ENCODE measurements at regions not wholly inside any gene's neighbourhood (a gene's known extent, or its start where the extent isn't known, plus 50 kb on each side); places are given as distances from the start of the nearest gene placed in this dataset.

DNA sequence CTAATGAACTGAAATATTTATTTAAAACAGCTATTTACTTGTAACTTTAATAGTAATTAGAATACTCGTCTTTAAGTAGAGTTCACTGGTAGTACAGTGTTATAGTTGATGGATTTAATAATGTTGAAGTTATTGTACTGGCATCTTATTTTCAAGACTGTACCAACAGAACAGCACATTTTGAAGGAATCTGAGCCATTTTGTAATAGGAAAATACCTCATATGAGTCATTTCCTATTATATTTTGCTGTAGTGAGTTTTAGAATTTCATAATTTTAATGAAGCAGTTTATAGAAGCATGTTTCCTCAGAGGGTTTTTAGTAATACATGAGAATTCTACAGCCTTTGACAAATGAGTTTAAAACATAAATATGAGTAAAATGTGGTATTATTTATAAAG, 258.3 kb downstream of the OLFM3 start:
- TF ChIP-seq, protein P1, sequence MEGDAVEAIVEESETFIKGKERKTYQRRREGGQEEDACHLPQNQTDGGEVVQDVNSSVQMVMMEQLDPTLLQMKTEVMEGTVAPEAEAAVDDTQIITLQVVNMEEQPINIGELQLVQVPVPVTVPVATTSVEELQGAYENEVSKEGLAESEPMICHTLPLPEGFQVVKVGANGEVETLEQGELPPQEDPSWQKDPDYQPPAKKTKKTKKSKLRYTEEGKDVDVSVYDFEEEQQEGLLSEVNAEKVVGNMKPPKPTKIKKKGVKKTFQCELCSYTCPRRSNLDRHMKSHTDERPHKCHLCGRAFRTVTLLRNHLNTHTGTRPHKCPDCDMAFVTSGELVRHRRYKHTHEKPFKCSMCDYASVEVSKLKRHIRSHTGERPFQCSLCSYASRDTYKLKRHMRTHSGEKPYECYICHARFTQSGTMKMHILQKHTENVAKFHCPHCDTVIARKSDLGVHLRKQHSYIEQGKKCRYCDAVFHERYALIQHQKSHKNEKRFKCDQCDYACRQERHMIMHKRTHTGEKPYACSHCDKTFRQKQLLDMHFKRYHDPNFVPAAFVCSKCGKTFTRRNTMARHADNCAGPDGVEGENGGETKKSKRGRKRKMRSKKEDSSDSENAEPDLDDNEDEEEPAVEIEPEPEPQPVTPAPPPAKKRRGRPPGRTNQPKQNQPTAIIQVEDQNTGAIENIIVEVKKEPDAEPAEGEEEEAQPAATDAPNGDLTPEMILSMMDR (IDR thresholded peaks at IDR 0.05): no peak
- no peak for TF ChIP-seq POLR2A (IDR thresholded peaks at IDR 0.05)
